Prostate gland (tissue), 2 donors: ENCODE measurements at regions not wholly inside any gene's neighbourhood (a gene's known extent, or its start where the extent isn't known, plus 50 kb on each side); places are given as distances from the start of the nearest gene placed in this dataset.

Source experiments
- DNase-seq: peaks from one replicate; pipeline ENCODE4 v3.0.0-alpha.2; 2019; ENCODE audit warnings: low spot score
- H3K27ac ChIP-seq, 2 donors: fragments of 200-600 bp; sonication (generic); 2 replicates each; pipeline ENCODE4 v1.5.1; 2017 to 2019
- H3K27me3 ChIP-seq: fragments of 200-600 bp; sonication (generic); replicated peaks from 2 replicates; pipeline ENCODE4 v1.5.1; 2019; ENCODE audit not compliant: insufficient read depth
- H3K36me3 ChIP-seq, 2 donors: fragments of 200-600 bp; sonication (generic); 1 replicate in 1 of 2; 2 replicates in 1 of 2; pipeline versions ENCODE4 v1.5.1 to v1.8.1; 2017 to 2019
- H3K4me1 ChIP-seq: fragments of 200-600 bp; sonication (generic); replicated peaks from 2 replicates; pipeline ENCODE4 v1.5.1; 2019
- H3K4me3 ChIP-seq, 2 donors: fragments of 200-600 bp; sonication (generic); 2 replicates each; pipeline ENCODE4 v1.5.1; 2017 to 2019
- H3K9me3 ChIP-seq: fragments of 200-600 bp; sonication (generic); 2 replicates; pipeline ENCODE4 v1.5.1; 2017
- CTCF ChIP-seq, 4 experiments: fragments of 200-600 bp in 2 of 4; fragments of 450-650 bp in 2 of 4; sonication (generic) in 2 of 4; IDR thresholded peaks; 1 replicate in 3 of 4; 2 replicates in 1 of 4; pipeline ENCODE4 v1.5.1; 2016 to 2019; ENCODE audit warnings: antibody characterized with exemption in 4 of 4, mild to moderate bottlenecking in 2 of 4, moderate library complexity in 2 of 4
- POLR2A ChIP-seq: fragments of 450-650 bp; IDR thresholded peaks from one replicate; pipeline ENCODE4 v1.6.1; 2016; ENCODE audit warnings: antibody characterized with exemption, mild to moderate bottlenecking
- POLR2AphosphoS5 ChIP-seq: sonication (generic); formaldehyde crosslinking; IDR thresholded peaks from one replicate; pipeline ENCODE4 v1.6.1; 2017; ENCODE audit warnings: antibody characterized with exemption
- WGBS: methylation state at CpG from one replicate; pipeline ENCODE4 v1.1.5; 2018; 5-methylcytosine and 5-hydroxymethylcytosine counted together
- intact Hi-C: fragments of 100-400 bp; cut with DNase I; formaldehyde crosslinking; loops from one replicate; pipeline ENCODE4 v1.14.2; 2022

GRCh38 chr15:38895326-38896255 is 331.0 kb upstream of the RASGRP1 start:
- no peaks in the 10 kb centered on the region for H3K9me3 ChIP-seq
- no peaks in the 10 kb centered on the region for H3K27me3 ChIP-seq
- no peaks in the 10 kb centered on the region for H3K36me3 ChIP-seq
- H3K4me1 ChIP-seq: peaks cover 3% of the 10 kb centered on the region
- 49% methylated on average over 5 of the region's 5 CpGs for WGBS
- intact Hi-C loops: no loop called here
- no peak overlapping the region for H3K27ac ChIP-seq
- TF ChIP-seq POLR2AphosphoS5: peak; percentile 55
- TF ChIP-seq CTCF (IDR thresholded peaks at IDR 0.05): no peak
- DNase-seq: no peak
- no peak overlapping the region for H3K4me3 ChIP-seq

GRCh38 chr15:38896647-38897046 is 332.0 kb upstream of the RASGRP1 start:
- WGBS: 97% methylated on average over 1 of the region's 1 CpG
- Histone ChIP-seq H3K4me1 (peaks cover 3% of the 10 kb centered on the region), H3K36me3 (no peaks in the 10 kb centered on the region), H3K27me3 (no peaks in the 10 kb centered on the region), H3K27ac (no peak overlapping the region), H3K4me3 (no peak overlapping the region), H3K9me3 (no peaks in the 10 kb centered on the region)
- TF ChIP-seq POLR2A (no peak), CTCF (IDR thresholded peaks at IDR 0.05) (no peak), POLR2AphosphoS5 (no peak)
- intact Hi-C loops: no loop called here
- no peak for DNase-seq

GRCh38 chr15:38897551-38897950 is 332.9 kb upstream of the RASGRP1 start:
- 23% methylated on average over 1 of the region's 1 CpG for WGBS
- no peaks in the 10 kb centered on the region for H3K27me3 ChIP-seq

GRCh38 chr15:38898236-38898635 is 333.6 kb upstream of the RASGRP1 start:
- Histone ChIP-seq H3K27ac (no peak overlapping the region), H3K36me3 (no peaks in the 10 kb centered on the region)
- intact Hi-C loops: no loop called here

More at GRCh38 chr15:38897551-38897950, 332.9 kb upstream of the RASGRP1 start:
- no peak for TF ChIP-seq CTCF (IDR thresholded peaks at IDR 0.05)
- TF ChIP-seq POLR2AphosphoS5: no peak
- no peak for TF ChIP-seq POLR2A
- H3K27ac ChIP-seq: no peak overlapping the region
- no peak overlapping the region for H3K4me3 ChIP-seq
- intact Hi-C loops: no loop called here
- no peaks in the 10 kb centered on the region for H3K36me3 ChIP-seq
- H3K9me3 ChIP-seq: no peaks in the 10 kb centered on the region
- H3K4me1 ChIP-seq: peaks cover 3% of the 10 kb centered on the region
- DNase-seq: no peak

More at GRCh38 chr15:38898236-38898635, 333.6 kb upstream of the RASGRP1 start:
- H3K4me1 ChIP-seq: peaks cover 3% of the 10 kb centered on the region
- no peak for DNase-seq
- TF ChIP-seq CTCF (IDR thresholded peaks at IDR 0.05) (no peak), POLR2AphosphoS5 (no peak), POLR2A (no peak)
- WGBS: 85% methylated on average over 1 of the region's 1 CpG
- H3K9me3 ChIP-seq: no peaks in the 10 kb centered on the region
- H3K4me3 ChIP-seq: no peak overlapping the region
- H3K27me3 ChIP-seq: no peaks in the 10 kb centered on the region
